CD14-positive monocyte (primary cell): ENCODE measurements at regions not wholly inside any gene's neighbourhood (a gene's known extent, or its start where the extent isn't known, plus 50 kb on each side); places are given as distances from the start of the nearest gene placed in this dataset.

Experiments used
- DNase-seq, 3 donors: peaks; one replicate each; pipeline ENCODE4 v3.0.0-alpha.2; 2011 to 2022
- H2AFZ ChIP-seq: 2 replicates; pipeline ENCODE4 v1.6.0; 2012; ENCODE audit warnings: mild to moderate bottlenecking, low read depth, low read length, inconsistent platforms; ENCODE audit not compliant: insufficient read depth, poor library complexity, severe bottlenecking
- H3K27ac ChIP-seq, 2 donors: 1 replicate in 1 of 2; 2 replicates in 1 of 2; pipeline ENCODE4 v1.5.1; 2012 to 2013; ENCODE audit warnings: low read length in 2 of 2, control low read depth in 1 of 2, inconsistent platforms in 1 of 2, low read depth in 1 of 2, mild to moderate bottlenecking in 1 of 2
- H3K27me3 ChIP-seq, 2 donors: one replicate each; pipeline versions ENCODE4 v1.6.0 to v1.6.1; 2011 to 2013; ENCODE audit warnings: low read length in 2 of 2; ENCODE audit not compliant: control insufficient read depth in 2 of 2, insufficient read depth in 2 of 2
- H3K36me3 ChIP-seq, 2 donors: replicated peaks in 1 of 2; 1 replicate in 1 of 2; 2 replicates in 1 of 2; pipeline versions ENCODE4 v1.5.1 to v1.6.1; 2012 to 2013; ENCODE audit warnings: low read length in 2 of 2, control low read depth in 1 of 2, inconsistent platforms in 1 of 2, mild to moderate bottlenecking in 1 of 2; ENCODE audit not compliant: insufficient read depth in 2 of 2, control insufficient read depth in 1 of 2
- H3K4me1 ChIP-seq, 2 donors: 1 replicate in 1 of 2; 2 replicates in 1 of 2; pipeline versions ENCODE4 v1.5.1 to v1.6.1; 2012 to 2013; ENCODE audit warnings: low read length in 2 of 2, control low read depth in 1 of 2, inconsistent platforms in 1 of 2, mild to moderate bottlenecking in 1 of 2, moderate library complexity in 1 of 2; ENCODE audit not compliant: insufficient read depth in 2 of 2, control insufficient read depth in 1 of 2
- H3K4me2 ChIP-seq: replicated peaks from 2 replicates; pipeline ENCODE3; 2012; ENCODE audit warnings: low read length, moderate library complexity, mild to moderate bottlenecking; ENCODE audit not compliant: poor library complexity, severe bottlenecking; ENCODE audit errors: extremely low read depth
- H3K4me3 ChIP-seq, 3 experiments: fragments of 200-600 bp in 1 of 3; sonication (generic) in 1 of 3; replicated peaks in 1 of 3; 1 replicate in 2 of 3; 2 replicates in 1 of 3; pipeline ENCODE4 v1.5.1; 2011 to 2013; ENCODE audit warnings: low read length in 3 of 3, mild to moderate bottlenecking in 3 of 3, control low read depth in 2 of 3, low read depth in 2 of 3, inconsistent platforms in 1 of 3, moderate library complexity in 1 of 3
- H3K79me2 ChIP-seq: 2 replicates; pipeline ENCODE4 v1.6.0; 2012; ENCODE audit warnings: mild to moderate bottlenecking, control low read depth, inconsistent platforms, low read length, moderate library complexity; ENCODE audit not compliant: insufficient read depth
- H3K9ac ChIP-seq: 2 replicates; pipeline ENCODE4 v1.6.0; 2017; ENCODE audit warnings: low read length, mild to moderate bottlenecking; ENCODE audit not compliant: insufficient read depth, poor library complexity, severe bottlenecking
- H3K9me3 ChIP-seq, 2 donors: replicated peaks in 1 of 2; 1 replicate in 1 of 2; 2 replicates in 1 of 2; pipeline versions ENCODE4 v1.5.1 to v1.6.1; 2012 to 2013; ENCODE audit warnings: low read length in 2 of 2, control low read depth in 1 of 2; ENCODE audit not compliant: control insufficient read depth in 1 of 2, insufficient read depth in 1 of 2
- H4K20me1 ChIP-seq: 2 replicates; pipeline ENCODE4 v1.6.0; 2012; ENCODE audit warnings: mild to moderate bottlenecking, low read length, control low read depth, moderate library complexity; ENCODE audit not compliant: insufficient read depth
- H3K27ac Mint-ChIP-seq, 7 donors: one replicate each; pipeline ENCODE4 v1.8.0; 2020; ENCODE audit warnings: mild to moderate bottlenecking in 7 of 7, mixed read lengths in 7 of 7, moderate library complexity in 6 of 7, inconsistent platforms in 2 of 7
- H3K27me3 Mint-ChIP-seq, 3 donors: one replicate each; pipeline ENCODE4 v1.8.0; 2021 to 2022; ENCODE audit warnings: low read depth in 3 of 3, mild to moderate bottlenecking in 3 of 3, mixed read lengths in 3 of 3, moderate library complexity in 3 of 3, inconsistent platforms in 1 of 3
- H3K36me3 Mint-ChIP-seq, 2 donors: one replicate each; pipeline ENCODE4 v1.8.0; 2020; ENCODE audit warnings: mixed read lengths in 2 of 2, inconsistent platforms in 1 of 2, mild to moderate bottlenecking in 1 of 2
- H3K4me1 Mint-ChIP-seq: one replicate; pipeline ENCODE4 v1.8.0; 2020; ENCODE audit warnings: mild to moderate bottlenecking, mixed read lengths
- H3K4me3 Mint-ChIP-seq, 2 donors: one replicate each; pipeline ENCODE4 v1.8.0; 2020; ENCODE audit warnings: mild to moderate bottlenecking in 2 of 2, mixed read lengths in 2 of 2, moderate library complexity in 1 of 2
- H3K9me3 Mint-ChIP-seq, 7 donors: one replicate each; pipeline ENCODE4 v1.8.0; 2020 to 2022; ENCODE audit warnings: mixed read lengths in 7 of 7, mild to moderate bottlenecking in 6 of 7, moderate library complexity in 6 of 7, inconsistent platforms in 2 of 7
- WGBS: methylation state at CpG from one replicate; pipeline ENCODE4 v1.1.5; 2013; ENCODE audit warnings: missing lambda C conversion rate; ENCODE audit not compliant: insufficient coverage; 5-methylcytosine and 5-hydroxymethylcytosine counted together
- intact Hi-C, 2 donors: fragments of 100-400 bp; cut with micrococcal nuclease; formaldehyde crosslinking; loops; one replicate each; pipeline versions ENCODE4 v1.15.0 to v1.15.1; 2023
- TF ChIP-seq, protein P1 (sequence below): fragments of 200-600 bp; IDR thresholded peaks from one replicate; pipeline ENCODE4 v1.8.0; 2022; ENCODE audit warnings: antibody characterized with exemption, mild to moderate bottlenecking

DNA sequence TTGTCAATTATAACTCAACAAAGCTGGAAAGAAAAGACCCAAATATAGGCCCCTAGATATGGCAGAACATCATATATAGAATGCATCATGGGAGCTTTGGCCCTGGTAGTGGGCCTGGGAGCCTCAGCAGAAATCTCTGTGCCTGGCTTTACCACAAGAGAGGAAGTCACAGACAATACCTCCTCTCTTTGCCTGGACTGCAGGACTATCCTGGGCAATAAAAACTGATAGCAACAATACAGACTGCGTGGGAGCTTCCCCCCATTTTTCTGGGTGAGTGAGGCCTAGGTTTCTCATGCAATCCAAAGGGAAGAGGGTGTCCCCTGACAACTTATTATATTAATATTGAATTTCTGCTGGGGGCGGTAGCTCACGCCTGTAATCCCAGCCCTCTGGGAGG is 64.0 kb upstream of the NFKB1 start:
- Histone ChIP-seq H2AFZ (no peak overlapping the region), H3K36me3 (no peaks in the 10 kb centered on the region), H4K20me1 (no peaks in the 10 kb centered on the region), H3K27me3 (no peaks in the 10 kb centered on the region), H3K79me2 (no peaks in the 10 kb centered on the region), H3K4me1 (no peaks in the 10 kb centered on the region), H3K27ac (no peak overlapping the region), H3K9me3 (no peaks in the 10 kb centered on the region), H3K4me2 (no peak overlapping the region), H3K4me3 (no peak overlapping the region), H3K9ac (no peak overlapping the region)
- no peak for DNase-seq
- H3K4me1 Mint-ChIP-seq, result peaks cover 10% of the 10 kb centered on the region
- peaks cover 0 to 2% (median 0%) of the 10 kb centered on the region in 7 donors for H3K9me3 Mint-ChIP-seq
- TF ChIP-seq, protein P1, sequence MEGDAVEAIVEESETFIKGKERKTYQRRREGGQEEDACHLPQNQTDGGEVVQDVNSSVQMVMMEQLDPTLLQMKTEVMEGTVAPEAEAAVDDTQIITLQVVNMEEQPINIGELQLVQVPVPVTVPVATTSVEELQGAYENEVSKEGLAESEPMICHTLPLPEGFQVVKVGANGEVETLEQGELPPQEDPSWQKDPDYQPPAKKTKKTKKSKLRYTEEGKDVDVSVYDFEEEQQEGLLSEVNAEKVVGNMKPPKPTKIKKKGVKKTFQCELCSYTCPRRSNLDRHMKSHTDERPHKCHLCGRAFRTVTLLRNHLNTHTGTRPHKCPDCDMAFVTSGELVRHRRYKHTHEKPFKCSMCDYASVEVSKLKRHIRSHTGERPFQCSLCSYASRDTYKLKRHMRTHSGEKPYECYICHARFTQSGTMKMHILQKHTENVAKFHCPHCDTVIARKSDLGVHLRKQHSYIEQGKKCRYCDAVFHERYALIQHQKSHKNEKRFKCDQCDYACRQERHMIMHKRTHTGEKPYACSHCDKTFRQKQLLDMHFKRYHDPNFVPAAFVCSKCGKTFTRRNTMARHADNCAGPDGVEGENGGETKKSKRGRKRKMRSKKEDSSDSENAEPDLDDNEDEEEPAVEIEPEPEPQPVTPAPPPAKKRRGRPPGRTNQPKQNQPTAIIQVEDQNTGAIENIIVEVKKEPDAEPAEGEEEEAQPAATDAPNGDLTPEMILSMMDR, result no peak
- 100% methylated on average over 1 of the region's 3 CpGs for WGBS
- H3K36me3 Mint-ChIP-seq, result no peaks in the 10 kb centered on the region
- peak overlapping the region in 1 of 7 donors; percentile 26 for H3K27ac Mint-ChIP-seq
- intact Hi-C loops, result loop anchor here in 1 of 2 donors (10.0 kb wide), 1 partner anchor 92 kb away; the partner anchor contains the start of gene SLC39A8
- no peak overlapping the region for H3K4me3 Mint-ChIP-seq
- H3K27me3 Mint-ChIP-seq, result no peaks in the 10 kb centered on the region

DNA sequence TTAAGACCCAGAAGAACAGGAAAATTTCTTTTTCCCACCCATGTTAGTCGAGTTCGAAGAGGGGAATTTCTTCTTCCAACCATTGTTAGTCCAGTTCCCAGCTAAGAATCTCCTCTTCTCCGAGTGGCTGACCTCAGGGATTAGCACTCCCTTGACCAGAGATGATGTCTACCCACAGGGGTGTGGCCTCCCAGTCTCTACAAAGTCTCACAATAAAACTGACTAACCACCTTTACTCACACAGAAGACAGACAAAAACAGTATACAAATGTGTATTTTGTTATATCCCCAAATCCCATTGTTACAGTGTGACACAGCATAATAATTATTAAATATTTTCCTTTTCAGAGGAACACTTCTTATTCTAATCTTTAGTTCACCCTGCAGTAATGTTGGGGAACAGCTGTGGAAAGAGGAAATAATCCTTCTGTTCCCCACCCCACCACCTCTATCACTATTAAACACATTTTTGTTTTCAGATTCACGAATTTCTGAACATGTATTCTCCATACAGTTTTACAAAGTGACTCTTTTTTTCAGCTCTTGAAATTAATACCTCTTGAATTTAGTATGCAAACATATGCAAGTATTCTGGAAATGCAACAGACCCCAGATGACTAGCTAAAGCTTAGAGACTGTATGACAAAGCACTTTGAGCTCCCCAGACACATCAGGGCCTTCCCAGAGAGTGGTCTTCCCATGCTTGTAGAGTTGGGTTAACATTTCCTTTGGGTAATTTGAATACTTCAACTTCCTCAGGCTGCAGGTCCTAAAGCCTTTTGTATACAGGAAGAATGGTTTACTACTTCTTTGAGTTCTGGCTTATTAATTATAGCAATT is 62.5 kb upstream of the NFKB1 start:
- Histone ChIP-seq H4K20me1 (no peaks in the 10 kb centered on the region), H3K9me3 (no peaks in the 10 kb centered on the region), H3K4me1 (no peaks in the 10 kb centered on the region), H2AFZ (no peak overlapping the region), H3K27ac (no peak overlapping the region), H3K4me2 (no peak overlapping the region), H3K4me3 (no peak overlapping the region), H3K79me2 (no peaks in the 10 kb centered on the region), H3K36me3 (no peaks in the 10 kb centered on the region), H3K9ac (no peak overlapping the region), H3K27me3 (no peaks in the 10 kb centered on the region)
- no peak overlapping the region for H3K27ac Mint-ChIP-seq
- 80% methylated on average over 1 of the region's 4 CpGs for WGBS
- intact Hi-C loops, result loop anchor here in 1 of 2 donors (10.0 kb wide), 1 partner anchor 94 kb away; the partner anchor contains the start of gene SLC39A8
- TF ChIP-seq, protein P1, result no peak
- H3K9me3 Mint-ChIP-seq, result peaks cover 0 to 2% (median 0%) of the 10 kb centered on the region in 7 donors
- no peaks in the 10 kb centered on the region for H3K36me3 Mint-ChIP-seq
- peak in 1 of 3 donors; percentile 9 for DNase-seq
- peaks cover 10% of the 10 kb centered on the region for H3K4me1 Mint-ChIP-seq
- no peaks in the 10 kb centered on the region for H3K27me3 Mint-ChIP-seq
- H3K4me3 Mint-ChIP-seq, result no peak overlapping the region
